ENCODE measurements at regions not wholly inside any gene's neighbourhood (a gene's known extent, or its start where the extent isn't known, plus 50 kb on each side); places are given as distances from the start of the nearest gene placed in this dataset.

GRCh38 chr2:111537078-111537655 lies 346.8 kb downstream of the ANAPC1 start:
- TF ChIP-seq CTCF (IDR thresholded peaks at IDR 0.05; ENCODE audit: low read depth, low read length, poor library complexity, severe bottlenecking) (no peak), EZH2phosphoT487 (IDR thresholded peaks at IDR 0.05; ENCODE audit: borderline replicate concordance, low read length) (no peak)

All from DOHH2 (cell line).